ENCODE measurements at regions not wholly inside any gene's neighbourhood (a gene's known extent, or its start where the extent isn't known, plus 50 kb on each side); places are given as distances from the start of the nearest gene placed in this dataset.
"Not testable (repeated sequence)": the region's sequence is repeated elsewhere in the genome, so short reads cannot be mapped to it uniquely, and the experiment has no call there.

- peak; percentile 79 for DNase-seq
Observed at GRCh38 chr16:7938175-7938574, 605.5 kb downstream of the RBFOX1 start.

GRCh38 chr16:7921345-7921744, 588.7 kb downstream of the RBFOX1 start:
- no peak for DNase-seq

- DNase-seq = no peak
Observed at GRCh38 chr16:7919782-7920181, 587.1 kb downstream of the RBFOX1 start.

GRCh38 chr16:7914748-7915147, 582.1 kb downstream of the RBFOX1 start:
- no peak for DNase-seq

GRCh38 chr16:7912132-7912531, 579.5 kb downstream of the RBFOX1 start:
- DNase-seq = no peak

- DNase-seq = no peak
Observed at GRCh38 chr16:7910116-7910515, 577.5 kb downstream of the RBFOX1 start.

GRCh38 chr16:7888411-7888810, 555.8 kb downstream of the RBFOX1 start:
- peak; percentile 47 for DNase-seq

- peak; percentile 21 for DNase-seq
Observed at GRCh38 chr16:7887316-7887715, 554.7 kb downstream of the RBFOX1 start.

GRCh38 chr16:7871979-7872378, 539.3 kb downstream of the RBFOX1 start:
- DNase-seq = no peak

- no peak for DNase-seq
Observed at GRCh38 chr16:7871371-7871770, 538.7 kb downstream of the RBFOX1 start.

GRCh38 chr16:7867831-7868230, 535.2 kb downstream of the RBFOX1 start:
- DNase-seq = no peak

- no peak for DNase-seq
Observed at GRCh38 chr16:7866144-7866543, 533.5 kb downstream of the RBFOX1 start.

GRCh38 chr16:7865393-7865792, 532.7 kb downstream of the RBFOX1 start:
- not testable (repeated sequence) for DNase-seq

- no peak for DNase-seq
Observed at GRCh38 chr16:7861891-7862582, 529.4 kb downstream of the RBFOX1 start.

GRCh38 chr16:7853197-7853596, 520.6 kb downstream of the RBFOX1 start:
- DNase-seq = no peak

- no peak for DNase-seq
Observed at GRCh38 chr16:7849841-7850240, 517.2 kb downstream of the RBFOX1 start.

- no peak for DNase-seq
Observed at GRCh38 chr16:7843261-7843660, 510.6 kb downstream of the RBFOX1 start.

GRCh38 chr16:7839568-7839967, 506.9 kb downstream of the RBFOX1 start:
- no peak for DNase-seq

GRCh38 chr16:7834771-7835431, 502.3 kb downstream of the RBFOX1 start:
- no peak for DNase-seq

GRCh38 chr16:7820816-7821215, 488.2 kb downstream of the RBFOX1 start:
- DNase-seq = no peak

GRCh38 chr16:7805686-7806396, 473.2 kb downstream of the RBFOX1 start:
- peak; percentile 21 for DNase-seq

- DNase-seq = no peak
Observed at GRCh38 chr16:7804635-7805195, 472.1 kb downstream of the RBFOX1 start.

GRCh38 chr16:7792346-7792745, 459.7 kb downstream of the RBFOX1 start:
- DNase-seq = no peak

Measured in right hindlimb (tissue), 1 donor.